ENCODE measurements at regions not wholly inside any gene's neighbourhood (a gene's known extent, or its start where the extent isn't known, plus 50 kb on each side); places are given as distances from the start of the nearest gene placed in this dataset.

DNA sequence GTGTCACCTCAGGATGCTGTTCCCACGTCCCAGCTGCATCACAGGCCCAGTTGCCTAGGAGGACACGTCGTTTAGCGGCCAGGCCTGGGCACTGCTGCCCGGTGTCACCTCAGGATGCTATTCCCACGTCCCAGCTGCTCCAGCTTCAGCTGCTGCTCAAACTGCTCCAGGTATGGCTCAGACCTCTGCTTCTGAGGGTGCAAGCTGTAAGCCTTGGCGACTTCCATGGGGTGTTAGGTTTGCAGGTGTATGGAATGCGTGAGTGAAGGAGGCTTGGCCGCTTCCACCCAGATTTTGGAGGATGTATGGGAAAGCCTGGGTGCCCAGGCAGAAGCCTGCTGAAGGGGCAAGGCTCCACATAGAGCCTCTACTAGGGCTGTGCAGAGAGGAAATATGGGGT is 205.3 kb upstream of the B3GAT1 start:
- TF ChIP-seq, protein P1, sequence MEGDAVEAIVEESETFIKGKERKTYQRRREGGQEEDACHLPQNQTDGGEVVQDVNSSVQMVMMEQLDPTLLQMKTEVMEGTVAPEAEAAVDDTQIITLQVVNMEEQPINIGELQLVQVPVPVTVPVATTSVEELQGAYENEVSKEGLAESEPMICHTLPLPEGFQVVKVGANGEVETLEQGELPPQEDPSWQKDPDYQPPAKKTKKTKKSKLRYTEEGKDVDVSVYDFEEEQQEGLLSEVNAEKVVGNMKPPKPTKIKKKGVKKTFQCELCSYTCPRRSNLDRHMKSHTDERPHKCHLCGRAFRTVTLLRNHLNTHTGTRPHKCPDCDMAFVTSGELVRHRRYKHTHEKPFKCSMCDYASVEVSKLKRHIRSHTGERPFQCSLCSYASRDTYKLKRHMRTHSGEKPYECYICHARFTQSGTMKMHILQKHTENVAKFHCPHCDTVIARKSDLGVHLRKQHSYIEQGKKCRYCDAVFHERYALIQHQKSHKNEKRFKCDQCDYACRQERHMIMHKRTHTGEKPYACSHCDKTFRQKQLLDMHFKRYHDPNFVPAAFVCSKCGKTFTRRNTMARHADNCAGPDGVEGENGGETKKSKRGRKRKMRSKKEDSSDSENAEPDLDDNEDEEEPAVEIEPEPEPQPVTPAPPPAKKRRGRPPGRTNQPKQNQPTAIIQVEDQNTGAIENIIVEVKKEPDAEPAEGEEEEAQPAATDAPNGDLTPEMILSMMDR (IDR thresholded peaks at IDR 0.05) = no peak
- no peak for TF ChIP-seq POLR2A (IDR thresholded peaks at IDR 0.05)
- no peak for TF ChIP-seq POLR2AphosphoS5 (IDR thresholded peaks at IDR 0.05)
- no peak for TF ChIP-seq EP300 (IDR thresholded peaks at IDR 0.05; ENCODE audit: low read depth)
